Sigmoid colon (tissue), 4 donors: ENCODE measurements at regions not wholly inside any gene's neighbourhood (a gene's known extent, or its start where the extent isn't known, plus 50 kb on each side); places are given as distances from the start of the nearest gene placed in this dataset.

Experiments used
- CTCF ChIP-seq, 4 experiments: fragments of 450-650 bp in 3 of 4; fragments of 200-600 bp in 1 of 4; IDR thresholded peaks; one replicate each; pipeline ENCODE4 v1.5.1; 2016 to 2019; ENCODE audit warnings: antibody characterized with exemption in 4 of 4, mild to moderate bottlenecking in 3 of 4, moderate library complexity in 2 of 4
- EP300 ChIP-seq, 4 donors: sonication (generic); formaldehyde crosslinking; IDR thresholded peaks; one replicate each; pipeline ENCODE4 v1.6.1; 2017; ENCODE audit warnings: antibody characterized with exemption in 4 of 4

- TF ChIP-seq CTCF (IDR thresholded peaks at IDR 0.05) (no peak), EP300 (IDR thresholded peaks at IDR 0.05) (no peak)
Observed at GRCh38 chr2:208573569-208573968, 167.0 kb downstream of the PTH2R start.
